ENCODE measurements at regions not wholly inside any gene's neighbourhood (a gene's known extent, or its start where the extent isn't known, plus 50 kb on each side); places are given as distances from the start of the nearest gene placed in this dataset.
"Not testable (repeated sequence)": the region's sequence is repeated elsewhere in the genome, so short reads cannot be mapped to it uniquely, and the experiment has no call there.

DNA sequence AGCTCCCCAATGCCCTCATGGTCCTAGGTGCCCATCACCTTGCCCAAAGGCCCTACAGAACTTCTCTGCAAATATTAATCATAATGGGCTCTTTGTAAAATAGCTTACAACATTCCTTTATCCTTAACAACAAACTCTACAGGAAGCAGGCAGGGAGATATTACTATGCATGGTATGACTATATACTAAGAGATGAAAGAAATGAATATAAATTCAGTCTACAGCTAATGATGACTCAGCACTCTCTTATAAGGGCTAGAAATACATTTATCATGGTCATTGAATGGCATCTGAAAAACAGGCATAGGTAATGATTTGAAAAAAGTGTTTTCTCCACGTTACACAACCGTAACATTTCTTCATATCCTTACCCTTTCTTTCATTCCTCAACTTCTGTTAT lies 254.8 kb upstream of the DSEL start:
- no peak overlapping the region for H3K27ac Mint-ChIP-seq
- intact Hi-C loops (cut with micrococcal nuclease) = no loop called here
- H3K27me3 Mint-ChIP-seq = no peaks in the 10 kb centered on the region
- H3K4me1 Mint-ChIP-seq (ENCODE audit: low read depth) = no peaks in the 10 kb centered on the region
- ChIA-PET CTCF (no interaction called here), POLR2A (no interaction called here)
- DNase-seq = no peak
- TF ChIP-seq, protein P1, sequence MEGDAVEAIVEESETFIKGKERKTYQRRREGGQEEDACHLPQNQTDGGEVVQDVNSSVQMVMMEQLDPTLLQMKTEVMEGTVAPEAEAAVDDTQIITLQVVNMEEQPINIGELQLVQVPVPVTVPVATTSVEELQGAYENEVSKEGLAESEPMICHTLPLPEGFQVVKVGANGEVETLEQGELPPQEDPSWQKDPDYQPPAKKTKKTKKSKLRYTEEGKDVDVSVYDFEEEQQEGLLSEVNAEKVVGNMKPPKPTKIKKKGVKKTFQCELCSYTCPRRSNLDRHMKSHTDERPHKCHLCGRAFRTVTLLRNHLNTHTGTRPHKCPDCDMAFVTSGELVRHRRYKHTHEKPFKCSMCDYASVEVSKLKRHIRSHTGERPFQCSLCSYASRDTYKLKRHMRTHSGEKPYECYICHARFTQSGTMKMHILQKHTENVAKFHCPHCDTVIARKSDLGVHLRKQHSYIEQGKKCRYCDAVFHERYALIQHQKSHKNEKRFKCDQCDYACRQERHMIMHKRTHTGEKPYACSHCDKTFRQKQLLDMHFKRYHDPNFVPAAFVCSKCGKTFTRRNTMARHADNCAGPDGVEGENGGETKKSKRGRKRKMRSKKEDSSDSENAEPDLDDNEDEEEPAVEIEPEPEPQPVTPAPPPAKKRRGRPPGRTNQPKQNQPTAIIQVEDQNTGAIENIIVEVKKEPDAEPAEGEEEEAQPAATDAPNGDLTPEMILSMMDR (IDR thresholded peaks at IDR 0.05) = no peak
- no peaks in the 10 kb centered on the region for H3K9me3 Mint-ChIP-seq
- no peak overlapping the region for H3K4me3 Mint-ChIP-seq
- no peak for ATAC-seq
- H3K36me3 Mint-ChIP-seq (ENCODE audit: low read depth) = no peaks in the 10 kb centered on the region

DNA sequence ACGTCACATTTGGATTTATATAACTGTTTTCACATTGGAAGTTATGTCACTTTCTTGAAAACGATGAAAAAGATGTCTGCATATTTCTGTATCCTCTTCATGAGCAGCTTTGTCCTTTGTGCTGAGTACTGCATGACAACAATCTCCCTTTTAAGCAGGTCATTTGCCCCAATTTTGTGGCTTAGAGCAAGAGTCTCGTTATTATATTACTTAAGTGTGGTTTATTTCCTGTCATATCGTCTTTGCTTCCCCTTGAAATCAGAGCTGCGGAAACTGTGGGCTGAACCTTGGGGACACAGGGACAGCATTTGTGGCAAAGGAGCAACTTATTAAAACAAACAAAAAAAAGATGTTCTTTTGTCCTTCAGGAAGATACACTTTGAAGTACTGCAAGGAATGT lies 254.0 kb upstream of the DSEL start:
- no peaks in the 10 kb centered on the region for H3K36me3 Mint-ChIP-seq (ENCODE audit: low read depth)
- no peak overlapping the region for H3K4me3 Mint-ChIP-seq
- TF ChIP-seq, protein P1 (IDR thresholded peaks at IDR 0.05) = no peak
- intact Hi-C loops (cut with micrococcal nuclease) = no loop called here
- H3K9me3 Mint-ChIP-seq = no peaks in the 10 kb centered on the region
- no peaks in the 10 kb centered on the region for H3K27me3 Mint-ChIP-seq
- no peaks in the 10 kb centered on the region for H3K4me1 Mint-ChIP-seq (ENCODE audit: low read depth)
- CTCF ChIA-PET = no interaction called here
- ATAC-seq = no peak
- no peak for DNase-seq
- POLR2A ChIA-PET = no interaction called here
- no peak overlapping the region for H3K27ac Mint-ChIP-seq

DNA sequence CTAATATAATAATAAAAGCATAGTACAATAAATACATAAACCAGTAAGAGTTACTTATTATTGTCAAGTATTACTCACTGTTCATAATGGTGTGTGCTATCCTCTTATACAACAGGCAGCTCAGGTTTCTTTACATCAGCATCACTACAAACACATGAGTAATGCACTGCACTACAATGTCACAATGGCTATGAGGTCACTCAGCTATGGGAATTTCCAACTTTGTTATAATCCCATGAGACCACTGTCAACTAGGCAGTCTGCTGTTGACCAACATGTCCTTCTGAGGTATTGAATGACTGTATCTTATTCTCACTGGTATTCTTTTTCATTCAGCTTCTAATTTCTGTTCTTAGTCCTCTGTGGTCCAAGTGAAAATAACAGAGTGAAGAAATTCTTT lies 250.4 kb upstream of the DSEL start:
- intact Hi-C loops (cut with micrococcal nuclease) = no loop called here
- Mint-ChIP-seq H3K4me3 (no peak overlapping the region), H3K27me3 (no peaks in the 10 kb centered on the region), H3K9me3 (no peaks in the 10 kb centered on the region), H3K27ac (no peak overlapping the region), H3K4me1 (ENCODE audit: low read depth) (no peaks in the 10 kb centered on the region), H3K36me3 (ENCODE audit: low read depth) (no peaks in the 10 kb centered on the region)
- ATAC-seq (no peak), DNase-seq (no peak)
- ChIA-PET CTCF (no interaction called here), POLR2A (no interaction called here)
- TF ChIP-seq, protein P1 (IDR thresholded peaks at IDR 0.05) = no peak

DNA sequence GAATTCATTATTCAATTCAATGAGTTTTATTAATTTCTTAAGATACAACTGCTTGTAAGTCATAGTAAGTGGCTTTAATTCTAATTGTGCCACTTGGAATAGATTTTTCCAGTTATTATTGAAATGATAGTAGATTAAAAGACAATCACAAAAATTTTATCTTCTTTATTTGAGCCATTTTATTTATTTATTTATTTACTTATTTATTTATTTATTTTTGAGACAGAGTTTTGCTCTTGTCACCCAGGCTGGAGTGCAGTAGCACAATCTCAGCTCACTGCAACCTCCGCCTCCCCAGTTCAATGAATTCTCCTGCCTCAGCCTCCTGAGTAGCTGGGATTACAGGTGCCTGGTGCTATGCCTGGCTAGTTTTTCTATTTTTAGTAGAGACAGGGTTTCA lies 235.7 kb upstream of the DSEL start:
- H3K27ac Mint-ChIP-seq; ATAC-seq; H3K36me3 Mint-ChIP-seq (ENCODE audit: low read depth); H3K4me3 Mint-ChIP-seq; H3K4me1 Mint-ChIP-seq (ENCODE audit: low read depth); H3K27me3 Mint-ChIP-seq; intact Hi-C loops (cut with micrococcal nuclease); CTCF ChIA-PET; DNase-seq; POLR2A ChIA-PET; H3K9me3 Mint-ChIP-seq: not testable (repeated sequence)

DNA sequence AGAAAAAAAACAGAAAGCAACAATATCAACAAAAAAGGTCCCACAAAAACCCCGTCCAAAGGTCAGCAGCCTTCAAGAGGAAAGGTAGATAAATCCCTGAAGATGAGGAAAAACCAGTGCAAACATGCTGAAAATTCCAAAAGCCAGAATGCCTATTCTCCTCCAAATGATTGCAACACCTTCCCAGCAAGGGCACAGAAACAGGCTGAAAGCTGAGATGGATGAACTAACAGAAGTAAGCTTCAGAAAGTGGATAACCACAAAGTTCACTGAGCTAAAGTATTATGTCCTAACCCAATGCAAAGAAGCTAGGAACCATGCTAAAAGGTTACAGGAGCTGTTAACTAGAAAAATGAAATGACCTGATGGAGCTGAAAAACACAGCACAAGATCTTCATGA lies 226.4 kb upstream of the DSEL start:
- Mint-ChIP-seq H3K4me1 (ENCODE audit: low read depth) (no peaks in the 10 kb centered on the region), H3K36me3 (ENCODE audit: low read depth) (no peaks in the 10 kb centered on the region), H3K27ac (no peak overlapping the region), H3K27me3 (peaks cover 2% of the 10 kb centered on the region), H3K4me3 (no peak overlapping the region), H3K9me3 (peaks cover 29% of the 10 kb centered on the region)
- DNase-seq (no peak), ATAC-seq (no peak)
- intact Hi-C loops (cut with micrococcal nuclease) = no loop called here
- ChIA-PET POLR2A (no interaction called here), CTCF (interaction anchor here (0.7 kb wide), 1 partner anchor 1020 kb away, joined by 3 read pairs; no protein-coding TSS in a partner anchor)
- TF ChIP-seq, protein P1 (IDR thresholded peaks at IDR 0.05) = no peak

DNA sequence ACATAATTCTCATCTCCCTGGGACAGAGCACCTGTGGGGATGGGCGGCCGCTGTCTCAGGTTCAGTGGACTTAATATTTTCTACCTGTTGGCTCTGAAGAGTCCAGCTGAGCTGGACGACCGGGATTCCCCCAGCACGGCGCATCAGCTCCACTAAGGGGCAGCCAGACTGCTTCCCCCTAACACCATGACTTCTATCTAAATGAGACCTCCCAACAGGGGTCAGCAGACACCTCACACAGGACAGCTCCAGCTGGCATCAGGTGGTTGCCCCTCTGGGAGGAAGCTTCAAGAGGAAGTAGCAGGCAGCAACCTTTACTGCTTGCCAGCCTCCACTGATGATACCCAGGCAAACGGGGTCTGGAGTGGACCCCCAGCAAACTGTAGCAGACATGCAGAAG lies 226.0 kb upstream of the DSEL start:
- intact Hi-C loops (cut with micrococcal nuclease) = no loop called here

More for the DNA sequence above, 226.0 kb upstream of the DSEL start:
- Mint-ChIP-seq H3K36me3 (ENCODE audit: low read depth) (no peaks in the 10 kb centered on the region), H3K27me3 (peaks cover 2% of the 10 kb centered on the region), H3K4me3 (no peak overlapping the region), H3K9me3 (peaks cover 29% of the 10 kb centered on the region), H3K27ac (no peak overlapping the region), H3K4me1 (ENCODE audit: low read depth) (no peaks in the 10 kb centered on the region)
- ChIA-PET CTCF (interaction anchor here (0.7 kb wide), 1 partner anchor 1021 kb away, joined by 3 read pairs; no protein-coding TSS in a partner anchor), POLR2A (no interaction called here)
- no peak for ATAC-seq
- TF ChIP-seq, protein P1 (IDR thresholded peaks at IDR 0.05) = no peak
- no peak for DNase-seq

Measured in activated CD8-positive, alpha-beta T cell treated with anti-CD3 and anti-CD28 coated beads for 36 hours (primary cell).